ENCODE measurements at regions not wholly inside any gene's neighbourhood (a gene's known extent, or its start where the extent isn't known, plus 50 kb on each side); places are given as distances from the start of the nearest gene placed in this dataset.

GRCh38 chr5:3393122-3393919, 202.3 kb upstream of the IRX1 start:
- no peak for DNase-seq
- peaks cover 10% of the 10 kb centered on the region for H3K9me3 Mint-ChIP-seq (ENCODE audit: unreplicated experiment)
- H3K36me3 Mint-ChIP-seq (ENCODE audit: unreplicated experiment), result no peaks in the 10 kb centered on the region
- no peak overlapping the region for H3K4me3 Mint-ChIP-seq (ENCODE audit: unreplicated experiment)
- peak overlapping the region; percentile 94 for H3K27ac Mint-ChIP-seq (ENCODE audit: unreplicated experiment)
- H3K27me3 Mint-ChIP-seq (ENCODE audit: unreplicated experiment), result peaks cover 13% of the 10 kb centered on the region
- TF ChIP-seq, protein P1, sequence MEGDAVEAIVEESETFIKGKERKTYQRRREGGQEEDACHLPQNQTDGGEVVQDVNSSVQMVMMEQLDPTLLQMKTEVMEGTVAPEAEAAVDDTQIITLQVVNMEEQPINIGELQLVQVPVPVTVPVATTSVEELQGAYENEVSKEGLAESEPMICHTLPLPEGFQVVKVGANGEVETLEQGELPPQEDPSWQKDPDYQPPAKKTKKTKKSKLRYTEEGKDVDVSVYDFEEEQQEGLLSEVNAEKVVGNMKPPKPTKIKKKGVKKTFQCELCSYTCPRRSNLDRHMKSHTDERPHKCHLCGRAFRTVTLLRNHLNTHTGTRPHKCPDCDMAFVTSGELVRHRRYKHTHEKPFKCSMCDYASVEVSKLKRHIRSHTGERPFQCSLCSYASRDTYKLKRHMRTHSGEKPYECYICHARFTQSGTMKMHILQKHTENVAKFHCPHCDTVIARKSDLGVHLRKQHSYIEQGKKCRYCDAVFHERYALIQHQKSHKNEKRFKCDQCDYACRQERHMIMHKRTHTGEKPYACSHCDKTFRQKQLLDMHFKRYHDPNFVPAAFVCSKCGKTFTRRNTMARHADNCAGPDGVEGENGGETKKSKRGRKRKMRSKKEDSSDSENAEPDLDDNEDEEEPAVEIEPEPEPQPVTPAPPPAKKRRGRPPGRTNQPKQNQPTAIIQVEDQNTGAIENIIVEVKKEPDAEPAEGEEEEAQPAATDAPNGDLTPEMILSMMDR (IDR thresholded peaks at IDR 0.05; ENCODE audit: partially characterized antibody, unreplicated experiment), result no peak
- peaks cover 23% of the 10 kb centered on the region for H3K4me1 Mint-ChIP-seq (ENCODE audit: low read depth, unreplicated experiment)

DNA sequence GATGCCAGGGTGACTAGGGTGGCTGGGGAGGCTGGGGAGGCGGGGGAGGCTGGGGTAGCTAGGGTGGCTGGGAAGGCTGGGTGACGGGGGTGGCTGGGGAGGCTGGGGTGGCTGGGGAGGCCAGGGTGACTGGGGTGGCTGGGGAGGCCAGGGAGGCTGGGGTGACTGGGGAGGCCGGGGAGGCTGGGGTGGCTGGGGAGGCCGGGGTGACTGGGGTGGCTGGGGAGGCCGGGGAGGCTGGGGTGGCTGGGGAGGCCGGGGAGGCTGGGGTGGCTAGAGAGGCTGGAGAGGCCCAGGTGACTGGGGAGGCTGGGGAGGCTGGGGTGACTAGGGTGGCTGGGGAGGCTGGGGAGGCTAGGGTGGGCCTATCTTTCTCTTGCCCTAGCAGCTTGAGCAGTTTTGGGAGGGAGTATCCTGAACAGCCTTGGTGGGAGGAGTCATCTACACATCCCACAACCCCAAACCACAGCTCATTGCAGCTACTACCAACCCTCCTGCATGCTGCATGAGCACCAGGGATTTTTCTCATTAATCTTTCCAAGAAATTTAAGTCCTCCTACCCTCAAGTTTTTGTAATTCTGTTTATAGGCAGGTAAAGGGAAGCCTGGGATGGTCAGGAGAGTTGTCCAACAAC, 203.2 kb upstream of the IRX1 start:
- no peak overlapping the region for H3K4me3 Mint-ChIP-seq (ENCODE audit: unreplicated experiment)
- TF ChIP-seq, protein P1 (IDR thresholded peaks at IDR 0.05; ENCODE audit: partially characterized antibody, unreplicated experiment), result no peak
- peaks cover 23% of the 10 kb centered on the region for H3K4me1 Mint-ChIP-seq (ENCODE audit: low read depth, unreplicated experiment)
- H3K27ac Mint-ChIP-seq (ENCODE audit: unreplicated experiment), result no peak overlapping the region
- peaks cover 13% of the 10 kb centered on the region for H3K27me3 Mint-ChIP-seq (ENCODE audit: unreplicated experiment)
- no peaks in the 10 kb centered on the region for H3K36me3 Mint-ChIP-seq (ENCODE audit: unreplicated experiment)
- peaks cover 10% of the 10 kb centered on the region for H3K9me3 Mint-ChIP-seq (ENCODE audit: unreplicated experiment)
- peak; percentile 55 for DNase-seq

- no peak for DNase-seq
Measured at GRCh38 chr5:3391210-3391609, 204.4 kb upstream of the IRX1 start.

DNA sequence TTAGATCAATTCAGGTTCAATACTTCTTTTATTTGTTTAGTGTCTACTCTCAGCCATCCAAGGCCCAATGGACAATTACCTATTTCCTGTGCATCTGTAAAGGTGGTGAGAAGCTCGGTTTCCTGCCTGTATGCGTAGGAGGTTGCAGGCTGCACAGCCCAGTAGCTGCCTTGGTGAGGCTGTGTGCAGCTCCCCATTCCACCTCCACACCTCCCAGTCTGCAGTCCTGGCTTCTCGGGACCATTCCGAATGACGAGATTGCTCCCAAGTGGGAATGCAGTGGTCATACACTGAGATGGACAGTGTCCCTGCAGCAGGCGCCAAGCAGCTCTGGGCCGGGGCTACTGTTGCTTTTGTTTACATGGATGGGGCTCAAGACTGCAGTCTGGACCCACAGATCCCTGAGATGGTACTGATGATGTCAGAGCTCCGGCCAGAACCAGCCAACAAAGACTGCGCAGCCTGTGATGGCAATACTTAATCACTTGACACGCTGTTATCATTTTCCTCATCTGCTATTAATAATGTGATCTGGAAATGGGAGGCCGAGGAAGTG, 206.1 kb upstream of the IRX1 start:
- H3K27me3 Mint-ChIP-seq (ENCODE audit: unreplicated experiment), result peaks cover 11% of the 10 kb centered on the region
- no peaks in the 10 kb centered on the region for H3K36me3 Mint-ChIP-seq (ENCODE audit: unreplicated experiment)
- peaks cover 26% of the 10 kb centered on the region for H3K4me1 Mint-ChIP-seq (ENCODE audit: low read depth, unreplicated experiment)
- TF ChIP-seq, protein P1 (IDR thresholded peaks at IDR 0.05; ENCODE audit: partially characterized antibody, unreplicated experiment), result no peak
- H3K27ac Mint-ChIP-seq (ENCODE audit: unreplicated experiment), result peak overlapping the region; percentile 22
- peaks cover 12% of the 10 kb centered on the region for H3K9me3 Mint-ChIP-seq (ENCODE audit: unreplicated experiment)
- DNase-seq, result peak; percentile 30
- no peak overlapping the region for H3K4me3 Mint-ChIP-seq (ENCODE audit: unreplicated experiment)

More at GRCh38 chr5:3391210-3391609, 204.4 kb upstream of the IRX1 start:
- H3K4me1 Mint-ChIP-seq (ENCODE audit: low read depth, unreplicated experiment), result peaks cover 27% of the 10 kb centered on the region
- TF ChIP-seq, protein P1 (IDR thresholded peaks at IDR 0.05; ENCODE audit: partially characterized antibody, unreplicated experiment), result no peak
- H3K4me3 Mint-ChIP-seq (ENCODE audit: unreplicated experiment), result no peak overlapping the region
- H3K27ac Mint-ChIP-seq (ENCODE audit: unreplicated experiment), result no peak overlapping the region
- peaks cover 13% of the 10 kb centered on the region for H3K27me3 Mint-ChIP-seq (ENCODE audit: unreplicated experiment)
- H3K36me3 Mint-ChIP-seq (ENCODE audit: unreplicated experiment), result no peaks in the 10 kb centered on the region
- H3K9me3 Mint-ChIP-seq (ENCODE audit: unreplicated experiment), result peaks cover 10% of the 10 kb centered on the region

Measured in glutamatergic neuron (in vitro differentiated cells).